GM19438 (cell line): ENCODE measurements at regions not wholly inside any gene's neighbourhood (a gene's known extent, or its start where the extent isn't known, plus 50 kb on each side); places are given as distances from the start of the nearest gene placed in this dataset.
"Not testable (repeated sequence)": the region's sequence is repeated elsewhere in the genome, so short reads cannot be mapped to it uniquely, and the experiment has no call there.

Source experiments
- ATAC-seq: cut with Tn5 transposase; IDR thresholded peaks from one replicate; pipeline ENCODE4 v1.9.1; 2021; ENCODE audit warnings: low read depth; ENCODE audit not compliant: unreplicated experiment

DNA sequence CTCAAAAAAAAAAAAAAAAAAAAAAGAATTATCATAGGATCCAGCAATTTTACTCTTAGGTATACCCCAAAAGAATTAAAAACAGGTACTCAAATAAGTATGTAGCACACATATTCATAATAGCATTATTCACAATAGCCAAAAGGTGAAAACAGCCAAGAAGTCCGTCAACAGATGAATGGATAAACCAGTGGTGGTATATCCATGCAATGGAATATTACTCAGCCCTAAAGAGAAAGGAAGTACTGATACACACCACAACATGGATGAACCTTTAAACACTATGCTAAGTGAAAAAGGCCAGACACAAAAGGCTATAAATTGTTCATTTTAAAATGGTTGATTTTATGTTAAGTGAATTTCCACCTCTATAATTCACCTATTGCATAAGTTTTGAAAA lies 804.8 kb upstream of the AUTS2 start:
- no peak for ATAC-seq

DNA sequence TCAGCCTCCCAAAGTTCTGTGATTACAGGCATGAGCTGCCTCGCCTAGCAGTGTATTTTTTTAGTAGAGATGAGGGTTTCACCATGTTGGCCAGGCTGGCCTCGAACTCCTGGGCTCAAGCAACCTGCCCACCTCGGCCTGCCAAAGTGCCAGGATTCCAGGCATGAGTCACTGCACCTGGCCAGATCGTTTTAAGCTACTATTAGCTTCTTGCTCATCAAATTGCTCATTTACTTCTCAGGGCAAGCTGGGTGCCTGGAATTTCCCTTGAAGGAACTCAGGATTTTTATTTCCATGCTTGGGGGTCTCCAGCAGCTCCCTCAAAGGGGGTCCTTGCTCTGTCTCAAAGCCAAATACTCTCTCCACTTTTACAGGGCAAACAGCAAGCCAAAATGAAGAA lies 798.0 kb upstream of the AUTS2 start:
- no peak for ATAC-seq

DNA sequence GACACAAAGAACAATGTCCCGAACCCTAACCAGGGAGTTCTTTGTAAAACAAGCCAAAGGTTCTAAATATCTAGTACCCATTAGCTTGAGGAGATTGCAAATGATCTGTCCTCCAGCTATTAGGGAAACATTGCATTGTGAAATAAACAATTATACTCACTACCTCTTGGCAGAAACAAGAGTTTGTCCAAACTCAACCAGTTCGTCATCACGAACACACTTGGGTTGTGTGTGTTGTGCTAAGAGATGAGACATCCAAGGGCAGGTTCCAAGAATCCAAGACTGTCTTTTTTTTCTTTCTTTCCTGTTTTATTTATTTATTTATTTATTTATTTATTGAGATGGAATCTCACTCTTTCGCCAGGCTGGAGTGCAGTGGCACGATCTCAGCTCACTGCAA lies 793.1 kb upstream of the AUTS2 start:
- no peak for ATAC-seq

DNA sequence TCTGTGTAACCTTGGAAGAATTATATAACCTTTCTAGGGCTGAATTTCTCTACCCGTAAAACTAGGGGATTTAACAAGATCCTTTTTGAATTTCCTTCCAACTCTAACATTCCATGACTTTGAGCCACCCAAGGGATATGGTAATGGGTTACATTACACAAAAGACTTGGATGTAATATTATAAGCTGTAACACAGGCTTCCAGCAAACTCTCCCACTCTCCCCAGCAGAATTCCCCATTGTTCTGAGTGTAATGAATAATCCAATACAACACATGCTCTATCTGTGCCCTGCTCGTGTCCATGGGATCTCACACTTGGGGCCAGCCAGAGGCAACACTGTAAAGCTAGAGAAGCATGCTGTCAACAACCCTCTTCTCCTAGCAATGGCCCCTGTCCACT lies 790.6 kb upstream of the AUTS2 start:
- ATAC-seq, result no peak

DNA sequence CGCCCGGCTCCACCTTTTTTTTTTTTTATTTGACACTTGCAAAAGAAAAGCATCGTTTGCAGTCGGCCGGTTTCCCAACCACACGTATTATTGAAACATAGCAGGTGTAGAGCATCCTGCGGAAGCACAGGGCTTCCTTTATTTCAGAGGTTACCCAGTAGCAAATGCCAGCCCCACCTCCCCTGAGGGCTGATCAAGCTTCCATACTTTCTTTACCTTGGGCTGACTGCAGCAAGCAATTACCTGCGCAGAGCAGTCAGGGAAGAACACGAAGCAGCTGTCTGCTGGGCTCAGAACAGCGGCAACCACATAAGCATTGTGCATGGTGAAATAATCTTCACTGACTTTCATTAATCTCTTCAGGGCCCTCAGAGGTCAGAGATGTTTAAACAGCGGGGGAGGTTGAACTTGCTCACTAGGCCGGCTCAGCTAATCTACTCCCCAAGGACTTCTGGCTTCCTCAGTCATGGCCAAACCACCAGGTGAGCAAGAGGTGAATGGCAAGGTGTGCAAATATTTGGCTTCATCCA lies 784.7 kb upstream of the AUTS2 start:
- no peak for ATAC-seq

DNA sequence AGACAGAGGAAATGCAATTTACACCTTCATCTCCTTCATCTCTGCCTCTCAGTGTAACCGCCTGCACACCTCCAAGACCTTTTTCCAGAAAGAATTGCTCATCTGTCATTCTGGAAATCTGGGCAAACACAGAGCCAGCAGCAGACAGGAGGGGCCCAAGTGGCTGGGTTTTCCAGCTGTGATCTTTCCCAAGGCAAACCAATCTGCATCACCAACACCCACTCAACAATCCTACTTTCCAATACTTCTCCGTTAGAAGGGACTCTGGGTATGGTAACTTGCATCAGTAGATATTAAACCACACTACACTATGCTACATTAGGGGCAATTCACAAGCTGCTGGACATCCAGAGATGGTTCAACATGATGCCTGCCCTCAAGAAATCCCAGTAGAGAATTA lies 781.8 kb upstream of the AUTS2 start:
- ATAC-seq, result no peak

DNA sequence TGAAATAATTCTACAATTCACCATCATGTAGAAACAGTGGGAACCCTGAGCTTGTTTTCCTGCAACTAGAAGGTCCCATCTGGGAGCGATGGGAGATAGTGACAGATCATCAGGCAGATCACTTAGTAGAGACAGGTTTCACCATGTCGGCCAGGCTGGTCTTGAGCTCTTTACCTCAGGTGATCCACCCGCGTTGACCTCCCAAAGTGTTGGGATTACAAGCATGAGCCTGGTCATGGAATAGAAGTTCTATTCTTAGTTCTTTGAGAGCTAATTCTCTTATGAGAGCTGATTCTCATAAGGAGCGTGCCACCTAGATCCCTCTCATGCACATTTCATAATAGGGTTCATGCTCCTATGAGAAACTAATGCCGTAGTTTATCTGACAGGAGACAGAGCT lies 778.0 kb upstream of the AUTS2 start:
- no peak for ATAC-seq

DNA sequence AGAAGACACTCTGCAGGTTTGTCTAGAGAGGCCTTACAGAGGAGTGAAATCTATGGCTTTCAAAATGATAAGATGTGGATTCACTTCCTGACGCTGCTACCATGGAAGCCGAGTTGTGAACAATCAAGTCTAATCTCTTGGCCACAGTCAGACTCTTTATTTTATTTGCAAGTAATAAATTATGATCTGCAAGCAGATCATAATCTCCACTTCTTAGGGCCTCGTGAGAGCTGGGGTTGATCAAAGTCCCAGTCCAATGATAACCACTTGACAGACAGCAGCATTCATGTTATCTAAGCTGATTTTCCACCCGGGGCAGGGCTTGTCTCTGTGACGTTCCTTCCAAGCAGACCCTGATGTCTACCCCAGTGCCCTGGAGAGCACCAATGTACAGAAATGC lies 776.4 kb upstream of the AUTS2 start:
- no peak for ATAC-seq

DNA sequence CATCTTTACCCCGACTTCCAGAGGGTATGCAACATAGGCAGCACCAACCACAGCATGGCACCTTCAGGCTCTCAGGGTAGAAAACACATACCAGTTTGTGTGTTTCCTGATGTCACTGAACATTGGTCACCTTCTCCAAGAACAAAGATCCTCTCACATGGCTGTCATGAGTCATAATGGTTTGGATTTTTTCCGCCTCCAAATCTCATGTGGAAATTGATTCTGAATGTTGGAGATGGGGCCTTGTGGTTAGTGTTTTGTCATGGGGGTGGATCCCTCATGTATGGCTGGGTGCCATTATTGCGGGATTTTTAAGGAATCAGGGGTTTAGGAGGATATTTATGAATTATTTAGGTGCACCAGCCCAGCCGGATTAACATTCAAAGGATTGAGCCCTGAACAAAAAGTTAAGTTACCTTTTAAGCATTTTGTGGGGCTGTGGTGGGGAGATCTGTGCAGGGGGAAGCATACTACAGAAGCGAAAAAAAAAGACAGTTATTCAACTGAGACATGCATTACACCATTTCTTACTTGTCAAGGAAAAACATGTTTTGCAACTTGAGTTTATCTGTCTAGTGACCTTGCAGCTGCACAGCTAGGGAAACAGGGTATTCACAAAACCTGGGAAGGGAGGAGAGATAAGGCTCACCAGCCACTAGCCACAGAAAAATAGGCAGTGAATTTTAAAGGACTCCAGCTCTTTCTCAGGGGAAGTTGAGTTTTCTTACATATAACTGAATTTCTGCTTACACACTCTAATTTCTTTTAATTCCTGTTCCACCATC lies 774.1 kb upstream of the AUTS2 start:
- ATAC-seq, result no peak

DNA sequence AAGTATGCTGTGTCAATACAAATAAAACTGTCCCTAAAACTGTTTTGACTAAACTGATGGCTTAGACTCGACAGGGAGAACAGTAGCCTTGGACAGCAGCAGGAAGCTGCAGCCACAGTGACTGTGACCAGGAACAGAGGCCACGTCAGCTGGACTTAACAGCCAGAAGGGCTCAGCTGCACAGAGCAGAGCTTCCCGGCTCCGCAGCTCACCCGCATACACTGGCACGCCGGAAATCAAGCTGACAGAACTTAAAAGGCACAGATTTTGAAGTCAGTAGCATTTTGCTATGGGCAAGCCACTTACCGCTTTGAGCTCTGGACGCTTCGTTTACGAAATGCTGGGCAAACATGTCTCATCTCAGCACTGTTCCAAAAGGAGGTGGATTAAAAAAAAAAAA lies 769.7 kb upstream of the AUTS2 start:
- no peak for ATAC-seq

DNA sequence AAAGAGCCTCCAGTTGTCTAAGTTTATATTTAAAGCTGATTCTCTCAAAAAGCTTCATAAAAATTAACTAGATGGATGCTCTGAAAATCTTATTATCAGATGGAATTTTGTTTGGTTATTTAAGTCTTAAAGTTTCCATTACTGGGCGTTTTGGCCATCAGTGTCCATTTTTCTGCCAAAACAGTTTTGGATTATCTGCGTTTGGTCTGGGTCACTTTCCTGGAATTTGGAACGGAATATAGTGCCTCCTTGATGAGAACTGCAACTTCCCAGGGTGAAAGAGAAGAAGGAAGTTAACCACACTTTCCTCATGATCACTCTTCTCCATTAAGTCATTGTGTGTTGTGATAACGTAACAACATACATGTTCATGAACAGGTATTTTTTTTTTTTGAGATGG lies 764.9 kb upstream of the AUTS2 start:
- ATAC-seq, result no peak

DNA sequence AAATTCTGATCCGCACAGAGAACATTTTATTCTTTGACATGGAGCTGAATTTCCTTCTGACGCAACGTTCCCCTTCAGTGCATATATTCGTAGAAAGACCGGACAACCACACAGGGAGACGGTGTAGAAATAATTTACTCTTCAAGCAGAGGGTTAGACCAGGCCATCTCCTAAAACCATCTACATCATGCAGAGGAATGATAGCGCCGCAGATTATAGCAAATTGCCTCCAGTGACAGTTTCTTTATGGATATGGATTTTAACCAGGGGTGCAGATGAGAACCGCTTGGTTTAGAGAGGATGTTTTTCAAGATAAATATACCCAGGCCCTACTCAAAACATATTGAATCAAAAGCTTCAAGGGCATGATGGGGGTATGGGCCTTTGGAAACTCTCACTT lies 759.3 kb upstream of the AUTS2 start:
- no peak for ATAC-seq

DNA sequence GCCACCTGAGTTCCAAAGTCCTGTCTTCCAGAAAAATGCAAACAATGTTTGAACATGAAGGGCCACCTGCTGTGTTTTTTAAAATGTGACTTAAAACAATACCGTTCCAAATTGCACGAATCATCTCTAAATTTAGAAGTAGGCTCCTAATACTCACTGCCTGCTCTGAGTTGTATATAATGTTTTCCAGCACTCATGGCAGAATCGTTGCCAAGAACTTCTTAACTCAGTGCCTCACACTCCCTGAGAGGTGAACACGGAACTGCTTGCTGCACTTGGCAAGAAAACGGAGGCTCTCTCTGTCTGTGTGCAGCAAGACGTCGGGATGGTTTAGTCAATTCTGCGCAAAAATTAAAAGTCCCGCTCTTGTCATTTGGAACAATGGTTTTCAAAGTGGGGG lies 757.3 kb upstream of the AUTS2 start:
- no peak for ATAC-seq

DNA sequence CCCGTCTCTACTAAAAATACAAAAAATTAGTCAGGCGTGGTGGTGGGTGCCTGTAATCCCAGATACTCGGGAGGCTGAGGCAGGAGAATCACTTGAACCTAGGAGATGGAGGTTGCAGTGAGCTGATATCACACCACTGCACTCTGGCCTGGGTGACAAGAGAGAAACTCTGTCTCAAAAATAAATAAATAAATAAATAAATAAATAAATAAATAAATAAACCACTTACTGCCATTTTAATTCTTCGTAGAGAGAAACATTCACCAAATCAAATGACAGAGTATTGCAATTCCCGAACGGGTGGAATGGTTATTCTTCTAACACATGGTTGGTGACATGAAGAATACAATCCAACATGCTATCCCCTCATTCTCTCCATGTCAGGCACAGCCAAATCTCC lies 754.3 kb upstream of the AUTS2 start:
- not testable (repeated sequence) for ATAC-seq

DNA sequence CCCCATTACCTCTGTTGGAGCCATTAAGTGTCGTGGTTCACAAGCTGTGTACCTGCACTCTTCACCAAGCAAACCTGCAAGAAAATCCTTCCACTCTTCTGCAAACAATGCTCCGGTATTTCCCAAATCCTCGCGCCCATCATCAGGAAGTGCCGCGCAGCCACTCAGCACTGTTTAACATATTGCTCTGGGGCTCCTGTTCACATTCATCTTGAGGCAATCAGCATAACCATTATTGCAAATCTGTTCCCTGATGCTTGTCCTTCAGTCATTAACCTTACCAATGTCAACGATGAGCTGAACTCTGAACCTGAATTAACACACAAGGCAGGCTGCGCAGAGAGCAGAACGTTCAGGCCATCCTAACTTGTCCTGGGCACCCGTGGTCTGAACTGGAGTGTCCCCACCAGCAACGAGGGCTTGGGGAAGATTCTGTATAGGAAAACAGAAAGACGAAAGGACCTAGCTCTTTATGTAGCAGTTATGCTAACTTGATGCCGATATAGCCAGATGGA lies 751.4 kb upstream of the AUTS2 start:
- no peak for ATAC-seq

DNA sequence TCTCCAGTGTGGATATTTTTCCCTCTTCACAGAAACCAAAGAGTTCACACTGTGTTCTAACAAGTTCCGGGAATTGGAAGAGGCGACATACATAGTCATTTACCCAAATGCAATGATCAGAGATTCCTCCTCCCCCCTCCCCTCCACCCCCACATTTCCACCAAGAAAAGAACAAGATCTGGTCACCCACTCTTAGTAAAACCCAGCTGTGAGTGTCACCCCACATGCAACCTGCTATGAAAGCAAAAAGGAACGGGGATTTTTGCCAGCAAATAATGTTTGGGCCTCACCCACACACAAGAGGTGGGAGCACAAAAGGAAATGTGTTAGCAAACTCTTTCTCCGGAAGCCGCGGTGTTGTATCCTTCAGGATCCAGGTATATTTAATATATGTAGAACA lies 745.0 kb upstream of the AUTS2 start:
- no peak for ATAC-seq

DNA sequence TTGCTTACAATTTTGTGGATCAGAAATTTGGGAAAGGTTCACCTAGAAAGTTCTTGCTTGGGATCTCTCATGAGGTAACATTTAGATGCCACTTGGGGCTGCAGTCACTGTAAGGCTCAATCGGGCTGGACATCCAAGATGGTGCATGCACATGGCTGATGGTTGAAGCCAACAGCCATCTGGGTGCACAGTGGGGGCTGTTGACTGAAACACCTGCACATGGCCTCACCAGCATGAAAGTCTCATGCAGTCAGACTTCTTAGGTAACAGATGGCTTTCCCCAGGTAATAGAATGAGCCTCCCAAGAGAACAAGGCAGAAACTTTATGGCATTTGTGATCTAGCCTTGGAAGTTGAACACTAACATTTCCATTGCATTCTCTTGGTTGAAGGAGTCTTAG lies 740.7 kb upstream of the AUTS2 start:
- ATAC-seq, result no peak

DNA sequence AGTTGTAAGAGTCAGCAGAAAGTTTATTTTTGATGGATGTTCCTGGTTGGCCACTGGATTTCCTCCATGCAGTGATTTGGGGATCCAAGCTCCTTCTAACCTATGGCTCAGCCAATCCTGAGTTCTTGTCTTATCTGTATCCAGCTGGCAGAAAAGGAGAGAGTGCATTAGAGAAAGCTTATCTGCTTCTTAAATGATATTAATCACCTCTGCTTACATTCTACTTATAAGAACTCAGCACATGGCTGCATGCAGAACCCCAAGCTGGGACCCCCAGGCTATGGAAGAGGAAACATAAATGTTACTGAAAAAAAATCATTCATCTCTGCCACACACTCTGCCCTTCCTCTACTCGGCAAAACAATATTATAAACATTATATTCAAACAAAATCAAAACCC lies 739.8 kb upstream of the AUTS2 start:
- ATAC-seq, result no peak

DNA sequence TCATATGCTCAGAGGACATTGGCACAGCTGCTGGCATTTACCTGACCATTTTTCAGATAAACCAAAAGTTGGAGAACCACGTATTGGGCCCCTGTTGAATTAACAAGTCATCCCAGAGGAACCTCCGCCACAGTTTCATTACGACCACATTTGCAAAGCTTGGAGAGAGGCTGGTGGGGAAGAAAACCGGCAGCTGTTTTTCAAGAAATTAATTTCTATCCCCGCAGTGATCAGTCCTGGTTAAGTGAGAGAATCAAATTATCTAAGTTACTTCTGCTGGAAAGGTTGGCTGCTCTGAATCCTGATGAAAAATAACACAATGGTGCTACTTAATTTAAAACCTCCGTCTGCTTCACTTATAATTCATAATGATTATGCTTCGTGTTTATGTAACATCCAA lies 737.1 kb upstream of the AUTS2 start:
- no peak for ATAC-seq

DNA sequence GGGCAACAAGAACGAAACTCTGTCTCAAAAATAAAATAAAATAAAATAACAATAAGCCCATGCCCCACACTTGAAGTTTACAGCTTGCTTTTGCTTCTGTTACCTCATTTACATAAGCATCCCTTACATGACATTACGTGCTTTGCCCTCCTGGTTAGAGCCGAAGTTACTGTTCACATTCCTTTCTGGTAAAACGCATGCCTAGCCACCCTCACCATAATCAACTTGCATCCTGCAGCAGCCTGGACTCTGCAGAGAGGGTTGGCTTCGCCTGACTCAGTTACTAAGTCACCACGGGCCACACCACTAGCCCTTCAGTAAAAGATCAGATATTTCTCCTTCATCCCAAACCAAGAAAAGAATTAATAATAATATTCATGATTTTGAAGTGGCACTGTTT lies 736.0 kb upstream of the AUTS2 start:
- ATAC-seq, result no peak

DNA sequence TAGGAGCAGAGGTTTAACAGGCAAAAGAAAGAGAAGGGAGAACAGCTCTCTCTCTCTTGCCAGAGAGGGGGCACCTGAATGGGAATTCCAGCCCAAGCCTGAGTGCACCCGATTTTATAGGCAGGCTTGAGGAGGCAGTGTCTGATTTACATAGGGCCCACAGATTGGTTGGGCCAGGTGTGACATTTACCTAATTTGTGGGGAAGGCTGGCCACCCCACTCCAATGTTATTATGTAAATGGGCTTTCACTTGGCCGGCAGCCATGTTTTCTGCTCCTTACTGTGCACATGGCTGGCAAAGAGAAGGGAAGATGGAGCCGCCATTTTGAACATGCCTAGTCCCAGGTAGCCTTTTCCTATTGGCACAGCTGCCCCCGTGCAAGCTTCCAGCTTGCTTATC lies 735.5 kb upstream of the AUTS2 start:
- ATAC-seq, result no peak

DNA sequence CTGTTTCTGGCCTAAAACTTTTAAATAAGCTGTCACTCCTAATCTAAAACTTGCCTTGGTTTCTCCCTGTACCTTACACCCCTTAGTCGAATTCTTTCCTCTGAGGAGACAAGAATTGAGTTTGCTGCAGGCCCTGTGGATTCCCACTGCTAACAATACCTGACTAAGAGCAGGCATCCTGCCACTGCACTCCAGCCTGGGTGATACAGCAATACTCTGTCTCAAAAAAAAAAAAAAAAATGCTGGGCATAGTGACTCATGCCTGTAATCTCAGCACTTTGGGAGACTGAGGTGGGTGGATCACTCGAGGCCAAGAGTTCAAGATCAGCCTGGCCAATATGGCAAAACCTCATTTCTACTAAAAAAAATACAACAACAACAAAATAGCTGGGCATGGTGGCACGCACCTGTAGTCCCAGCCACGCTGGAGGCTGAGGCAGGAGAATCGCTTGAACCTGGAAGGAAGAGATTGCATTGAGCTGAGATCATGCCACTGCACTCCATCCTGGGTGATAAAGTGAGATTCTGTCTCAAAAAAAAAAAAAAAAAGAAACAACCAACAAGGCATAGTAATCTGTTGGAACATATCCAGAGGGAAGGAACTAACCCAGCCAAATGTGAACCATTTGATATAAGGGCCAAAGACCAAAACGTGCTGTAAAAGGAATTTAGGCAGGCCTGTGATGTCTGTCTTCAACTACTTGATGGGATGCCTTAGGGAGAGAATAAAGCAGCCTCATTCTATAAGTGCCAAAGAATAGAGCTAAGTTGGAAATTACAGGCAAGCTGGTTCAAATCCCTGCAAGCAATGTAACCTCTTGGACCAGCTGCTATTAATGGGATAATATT lies 732.7 kb upstream of the AUTS2 start:
- ATAC-seq, result no peak
